ENCODE measurements at regions not wholly inside any gene's neighbourhood (a gene's known extent, or its start where the extent isn't known, plus 50 kb on each side); places are given as distances from the start of the nearest gene placed in this dataset.

DNA sequence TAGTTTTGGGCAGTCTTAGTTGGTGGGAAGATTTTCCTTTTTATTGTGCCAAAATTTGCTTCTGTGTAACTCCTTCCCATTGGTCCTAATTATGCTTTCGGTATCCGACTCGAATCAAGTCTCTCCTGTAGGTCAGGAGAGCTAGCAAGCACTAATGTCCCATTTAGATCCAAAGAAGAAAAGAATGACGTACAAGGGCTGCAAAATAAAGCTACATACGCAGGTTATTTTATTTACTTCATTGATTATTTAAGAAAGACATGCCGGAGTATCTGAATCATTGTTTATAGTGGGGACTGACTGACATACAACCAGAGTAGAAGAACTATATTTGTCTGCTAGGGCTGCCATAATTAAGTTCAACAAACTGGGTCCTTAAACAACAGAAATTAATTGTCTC is 648.5 kb downstream of the CPS1 start:
- intact Hi-C loops (cut with micrococcal nuclease; ENCODE audit: unreplicated experiment) = no loop called here
- BruUV-seq (replicated peaks) = no TSS peak
- H3K4me2 ChIP-seq (ENCODE audit: low read length) = no peak overlapping the region

DNA sequence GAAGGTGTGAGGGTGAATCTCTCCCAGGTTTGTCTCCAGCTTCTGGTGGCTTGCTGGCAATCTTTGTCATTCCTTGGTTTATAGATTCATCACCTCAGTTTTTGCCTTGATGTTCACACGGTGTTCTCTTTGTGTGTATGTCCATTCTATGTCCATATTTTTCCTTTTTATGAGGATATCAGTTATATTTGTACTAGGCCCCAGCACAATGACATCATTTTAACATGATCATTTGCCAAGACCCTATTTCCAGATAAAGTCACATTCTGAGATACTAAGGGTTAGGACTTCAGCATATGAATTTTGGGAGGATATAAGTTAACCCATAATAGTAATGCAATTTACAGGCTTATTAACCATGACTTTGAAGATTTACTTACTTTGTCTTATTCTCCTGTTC is 649.0 kb downstream of the CPS1 start:
- CTCF ChIA-PET (ENCODE audit: unreplicated experiment) = no interaction called here

More for the DNA sequence above, 648.5 kb downstream of the CPS1 start:
- no peaks in the 10 kb centered on the region for H4K20me1 ChIP-seq (ENCODE audit: insufficient read depth, low read length)
- H3K36me3 ChIP-seq (ENCODE audit: insufficient read depth, low read length) = no peaks in the 10 kb centered on the region
- H3K4me1 ChIP-seq (ENCODE audit: insufficient read depth, low read length, poor library complexity, severe bottlenecking) = no peaks in the 10 kb centered on the region
- ChIA-PET POLR2A (interaction anchor here (0.6 kb wide), 1 partner anchor 1005 kb away, joined by 3 read pairs; no protein-coding TSS in a partner anchor), CTCF (ENCODE audit: unreplicated experiment) (no interaction called here)
- no peak overlapping the region for H2AFZ ChIP-seq (ENCODE audit: low read length)
- no peak overlapping the region for H3K4me3 ChIP-seq (ENCODE audit: low read depth, low read length, poor library complexity, severe bottlenecking)
- no peaks in the 10 kb centered on the region for H3K9me2 ChIP-seq (ENCODE audit: insufficient read depth, low read length)
- H3K27ac ChIP-seq (ENCODE audit: low read depth, low read length, poor library complexity, severe bottlenecking) = no peak overlapping the region
- no peak for DNase-seq (ENCODE audit: low spot score)
- no peak for TF ChIP-seq EZH2phosphoT487 (IDR thresholded peaks at IDR 0.05; ENCODE audit: borderline replicate concordance, low read depth, low read length)
- TF ChIP-seq, protein P1, sequence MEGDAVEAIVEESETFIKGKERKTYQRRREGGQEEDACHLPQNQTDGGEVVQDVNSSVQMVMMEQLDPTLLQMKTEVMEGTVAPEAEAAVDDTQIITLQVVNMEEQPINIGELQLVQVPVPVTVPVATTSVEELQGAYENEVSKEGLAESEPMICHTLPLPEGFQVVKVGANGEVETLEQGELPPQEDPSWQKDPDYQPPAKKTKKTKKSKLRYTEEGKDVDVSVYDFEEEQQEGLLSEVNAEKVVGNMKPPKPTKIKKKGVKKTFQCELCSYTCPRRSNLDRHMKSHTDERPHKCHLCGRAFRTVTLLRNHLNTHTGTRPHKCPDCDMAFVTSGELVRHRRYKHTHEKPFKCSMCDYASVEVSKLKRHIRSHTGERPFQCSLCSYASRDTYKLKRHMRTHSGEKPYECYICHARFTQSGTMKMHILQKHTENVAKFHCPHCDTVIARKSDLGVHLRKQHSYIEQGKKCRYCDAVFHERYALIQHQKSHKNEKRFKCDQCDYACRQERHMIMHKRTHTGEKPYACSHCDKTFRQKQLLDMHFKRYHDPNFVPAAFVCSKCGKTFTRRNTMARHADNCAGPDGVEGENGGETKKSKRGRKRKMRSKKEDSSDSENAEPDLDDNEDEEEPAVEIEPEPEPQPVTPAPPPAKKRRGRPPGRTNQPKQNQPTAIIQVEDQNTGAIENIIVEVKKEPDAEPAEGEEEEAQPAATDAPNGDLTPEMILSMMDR (conservative IDR thresholded peaks at IDR 0.05; ENCODE audit: low read length) = no peak
- no peaks in the 10 kb centered on the region for H3K9me3 ChIP-seq (ENCODE audit: low read length)
- no peaks in the 10 kb centered on the region for H3K79me2 ChIP-seq (ENCODE audit: insufficient read depth, low read depth, low read length)

DNA sequence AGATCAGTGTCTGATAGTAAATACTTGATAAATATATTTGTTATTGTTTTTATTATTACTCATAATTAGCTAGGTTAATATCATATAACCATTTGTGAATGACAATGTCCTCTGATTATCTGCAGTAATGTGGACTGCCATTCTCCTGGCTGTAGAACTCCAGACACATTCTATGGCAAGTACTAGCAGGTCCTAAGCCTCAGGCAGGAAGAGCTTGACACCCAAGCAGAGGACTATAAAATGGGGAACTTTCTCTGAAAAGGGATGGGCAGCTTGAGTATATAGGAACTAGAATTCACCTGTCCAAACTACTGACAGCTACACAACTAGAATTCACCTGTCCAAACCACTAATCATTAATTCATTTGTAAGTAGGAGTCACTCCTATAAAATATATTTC is 649.4 kb downstream of the CPS1 start:
- no peak for TF ChIP-seq EZH2phosphoT487 (IDR thresholded peaks at IDR 0.05; ENCODE audit: borderline replicate concordance, low read depth, low read length)
- TF ChIP-seq, protein P1 (conservative IDR thresholded peaks at IDR 0.05; ENCODE audit: low read length) = no peak
- Histone ChIP-seq H3K4me2 (ENCODE audit: low read length) (no peak overlapping the region), H3K9me2 (ENCODE audit: insufficient read depth, low read length) (no peaks in the 10 kb centered on the region), H3K4me3 (ENCODE audit: low read depth, low read length, poor library complexity, severe bottlenecking) (no peak overlapping the region), H3K9me3 (ENCODE audit: low read length) (no peaks in the 10 kb centered on the region), H4K20me1 (ENCODE audit: insufficient read depth, low read length) (no peaks in the 10 kb centered on the region), H3K27ac (ENCODE audit: low read depth, low read length, poor library complexity, severe bottlenecking) (no peak overlapping the region), H3K36me3 (ENCODE audit: insufficient read depth, low read length) (no peaks in the 10 kb centered on the region), H3K79me2 (ENCODE audit: insufficient read depth, low read depth, low read length) (no peaks in the 10 kb centered on the region), H3K4me1 (ENCODE audit: insufficient read depth, low read length, poor library complexity, severe bottlenecking) (no peaks in the 10 kb centered on the region), H2AFZ (ENCODE audit: low read length) (no peak overlapping the region)
- no TSS peak for BruUV-seq (replicated peaks)
- intact Hi-C loops (cut with micrococcal nuclease; ENCODE audit: unreplicated experiment) = no loop called here
- no peak for DNase-seq (ENCODE audit: low spot score)
- POLR2A ChIA-PET = interaction anchor here (0.6 kb wide), 1 partner anchor 24 kb away, joined by 4 read pairs; no protein-coding TSS in a partner anchor
- CTCF ChIA-PET (ENCODE audit: unreplicated experiment) = no interaction called here

More for the DNA sequence above, 649.0 kb downstream of the CPS1 start:
- no peak for DNase-seq (ENCODE audit: low spot score)
- POLR2A ChIA-PET = interaction anchor here (0.6 kb wide), 1 partner anchor 1005 kb away, joined by 3 read pairs; no protein-coding TSS in a partner anchor
- Histone ChIP-seq H3K4me2 (ENCODE audit: low read length) (no peak overlapping the region), H3K36me3 (ENCODE audit: insufficient read depth, low read length) (no peaks in the 10 kb centered on the region), H3K4me1 (ENCODE audit: insufficient read depth, low read length, poor library complexity, severe bottlenecking) (no peaks in the 10 kb centered on the region), H3K4me3 (ENCODE audit: low read depth, low read length, poor library complexity, severe bottlenecking) (no peak overlapping the region), H3K9me2 (ENCODE audit: insufficient read depth, low read length) (no peaks in the 10 kb centered on the region), H2AFZ (ENCODE audit: low read length) (no peak overlapping the region), H3K9me3 (ENCODE audit: low read length) (no peaks in the 10 kb centered on the region), H3K27ac (ENCODE audit: low read depth, low read length, poor library complexity, severe bottlenecking) (no peak overlapping the region), H3K79me2 (ENCODE audit: insufficient read depth, low read depth, low read length) (no peaks in the 10 kb centered on the region), H4K20me1 (ENCODE audit: insufficient read depth, low read length) (no peaks in the 10 kb centered on the region)
- intact Hi-C loops (cut with micrococcal nuclease; ENCODE audit: unreplicated experiment) = no loop called here
- TF ChIP-seq, protein P1 (conservative IDR thresholded peaks at IDR 0.05; ENCODE audit: low read length) = no peak
- no peak for TF ChIP-seq EZH2phosphoT487 (IDR thresholded peaks at IDR 0.05; ENCODE audit: borderline replicate concordance, low read depth, low read length)
- no TSS peak for BruUV-seq (replicated peaks)
